GM21737 (cell line): ENCODE measurements at regions not wholly inside any gene's neighbourhood (a gene's known extent, or its start where the extent isn't known, plus 50 kb on each side); places are given as distances from the start of the nearest gene placed in this dataset.
"Not testable (repeated sequence)": the region's sequence is repeated elsewhere in the genome, so short reads cannot be mapped to it uniquely, and the experiment has no call there.

Experiments used
- ATAC-seq: cut with Tn5 transposase; IDR thresholded peaks from one replicate; pipeline ENCODE4 v1.9.1; 2021; ENCODE audit warnings: mild to moderate bottlenecking, moderate library complexity; ENCODE audit not compliant: unreplicated experiment

DNA sequence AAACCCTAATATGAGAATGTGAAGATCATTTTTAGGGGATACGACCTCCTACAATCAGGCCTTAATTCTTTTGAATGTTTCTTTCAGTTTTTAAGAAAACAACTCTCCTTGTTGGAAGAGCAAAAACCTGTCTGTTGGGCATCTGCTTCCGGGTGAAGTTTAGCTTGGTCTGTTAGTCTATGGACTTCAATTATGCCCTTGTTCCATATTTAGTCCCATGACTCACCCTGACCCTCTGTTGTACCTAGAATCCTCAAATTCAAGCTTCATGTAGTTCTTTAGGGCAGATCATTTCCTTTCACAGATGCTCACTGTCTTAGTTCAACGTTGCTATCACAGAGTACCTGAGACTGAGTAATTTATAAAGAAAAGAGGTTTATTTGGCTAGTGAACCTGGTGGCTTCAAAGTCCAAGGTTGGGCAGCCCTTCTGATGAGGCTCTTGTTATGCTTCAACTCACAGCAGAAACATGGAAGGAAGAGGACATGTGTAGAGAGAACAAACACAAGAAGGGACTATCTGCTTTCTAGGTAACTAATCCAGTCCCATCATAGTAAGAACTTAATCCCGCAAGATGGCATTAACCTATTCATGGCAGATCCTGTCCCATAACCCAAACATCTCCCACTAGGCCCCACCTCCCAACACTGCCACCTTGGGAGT is 82.5 kb upstream of the SERPINE2 start:
- ATAC-seq = no peak

DNA sequence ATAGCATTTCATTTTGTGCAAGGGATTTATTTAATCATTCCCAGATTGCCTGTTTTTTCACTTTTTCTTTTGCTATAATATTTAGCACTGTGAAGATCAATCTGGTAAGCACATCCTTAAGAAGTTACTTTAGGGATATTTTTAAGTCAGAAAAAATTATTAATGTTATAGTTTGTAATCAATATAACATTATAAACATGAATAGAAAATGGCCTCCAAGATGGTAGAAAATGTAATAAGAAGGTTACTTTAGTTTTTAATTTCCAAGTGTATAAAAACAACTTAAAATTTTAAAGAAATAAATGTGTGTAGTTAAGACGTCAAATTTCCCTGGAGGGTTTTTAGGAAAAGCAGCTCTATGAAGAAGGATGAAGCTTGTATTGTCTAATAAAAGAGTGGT is 81.9 kb upstream of the SERPINE2 start:
- no peak for ATAC-seq

DNA sequence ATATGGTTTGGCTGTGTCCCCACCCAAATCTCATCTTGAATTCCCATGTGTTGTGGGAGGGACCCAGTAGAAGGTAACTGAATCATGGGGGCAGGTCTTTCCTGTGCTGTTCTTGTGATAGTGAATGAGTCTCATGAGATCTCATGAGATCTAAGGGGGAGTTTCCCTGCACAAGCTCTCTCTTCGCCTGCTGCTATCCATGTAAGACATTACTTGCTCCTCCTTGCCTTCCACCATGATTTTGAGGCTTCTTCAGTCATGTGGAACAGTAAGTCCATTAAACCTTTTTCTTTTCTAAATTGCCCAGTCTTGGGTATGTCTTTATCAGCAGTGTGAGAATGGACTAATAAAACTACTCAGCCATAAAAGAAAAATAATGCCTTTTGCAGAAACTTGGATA is 80.8 kb upstream of the SERPINE2 start:
- ATAC-seq = not testable (repeated sequence)

DNA sequence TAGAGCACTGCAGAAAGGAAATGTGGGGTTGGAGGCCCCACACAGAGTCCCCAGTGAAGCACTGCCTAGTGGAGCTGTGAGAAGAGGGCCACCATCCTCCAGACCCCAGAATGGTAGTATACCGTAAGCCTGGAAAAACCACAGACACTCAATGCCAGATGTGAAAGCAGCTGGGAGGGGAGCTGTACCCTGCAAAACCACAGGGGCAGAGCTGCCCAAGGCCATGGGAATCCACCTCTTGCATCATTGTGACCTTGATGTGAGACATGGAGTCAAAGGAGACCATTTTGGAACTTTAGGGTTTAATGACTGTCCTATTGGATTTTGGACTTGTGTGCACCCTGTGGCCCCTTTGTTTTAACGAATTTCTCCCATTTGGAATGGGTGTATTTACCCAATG is 75.3 kb upstream of the SERPINE2 start:
- ATAC-seq = no peak

DNA sequence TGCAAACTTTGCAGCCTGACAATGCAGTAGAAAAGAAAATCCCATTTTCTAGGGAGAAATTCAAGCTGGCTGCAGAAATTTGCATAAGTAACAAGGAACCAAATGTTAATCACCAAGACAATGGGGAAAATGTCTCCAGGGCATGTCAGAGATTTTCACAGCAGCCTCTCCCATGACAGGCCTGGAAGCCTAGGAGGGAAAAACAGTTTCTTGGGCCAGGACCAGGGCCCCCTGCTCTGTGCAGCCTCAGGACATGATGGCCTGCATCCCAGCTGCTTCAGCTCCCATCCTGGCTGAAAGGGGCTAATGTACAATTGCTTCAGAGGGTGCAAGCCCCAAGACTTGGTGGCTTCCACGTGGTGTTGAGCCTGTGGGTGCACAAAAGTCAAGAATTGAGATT is 74.8 kb upstream of the SERPINE2 start:
- not testable (repeated sequence) for ATAC-seq

DNA sequence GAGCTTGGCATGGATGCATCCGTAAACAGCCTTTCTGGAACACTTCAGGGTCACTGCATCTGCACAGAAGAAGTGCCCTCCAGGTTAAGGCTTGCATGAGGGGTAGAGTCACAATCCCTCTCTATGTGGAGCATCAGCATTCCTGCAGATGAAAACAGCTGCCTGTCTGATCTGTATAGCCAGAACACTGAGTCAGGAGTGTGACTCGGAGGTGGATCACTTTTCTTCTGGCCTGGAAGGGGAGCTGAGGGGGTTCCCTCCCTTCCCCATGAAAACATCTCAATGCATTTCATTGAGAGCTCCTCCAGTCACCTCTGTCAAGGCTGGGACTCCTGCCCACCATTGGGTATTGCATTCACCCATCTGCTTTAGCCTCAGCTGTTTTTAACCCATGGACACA is 72.5 kb upstream of the SERPINE2 start:
- ATAC-seq = no peak

DNA sequence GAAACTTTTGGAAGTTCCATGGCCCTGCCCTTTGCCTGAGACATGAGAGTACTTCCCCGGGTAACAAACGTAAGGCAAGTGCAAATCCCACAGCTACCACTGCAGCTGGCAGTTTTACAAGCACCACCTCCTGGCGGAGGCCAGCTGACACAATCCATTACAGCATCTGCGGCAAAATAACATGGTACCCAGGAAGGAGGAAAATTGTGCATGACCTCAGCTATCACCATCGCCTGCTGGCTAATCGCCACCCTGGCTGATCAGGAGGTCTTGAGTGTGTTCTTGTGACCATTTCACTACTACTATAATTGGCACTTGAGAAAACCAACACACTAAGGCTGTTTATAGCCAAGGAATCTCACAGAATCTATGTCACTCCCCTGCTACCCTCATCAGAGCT is 71.7 kb upstream of the SERPINE2 start:
- ATAC-seq = no peak

DNA sequence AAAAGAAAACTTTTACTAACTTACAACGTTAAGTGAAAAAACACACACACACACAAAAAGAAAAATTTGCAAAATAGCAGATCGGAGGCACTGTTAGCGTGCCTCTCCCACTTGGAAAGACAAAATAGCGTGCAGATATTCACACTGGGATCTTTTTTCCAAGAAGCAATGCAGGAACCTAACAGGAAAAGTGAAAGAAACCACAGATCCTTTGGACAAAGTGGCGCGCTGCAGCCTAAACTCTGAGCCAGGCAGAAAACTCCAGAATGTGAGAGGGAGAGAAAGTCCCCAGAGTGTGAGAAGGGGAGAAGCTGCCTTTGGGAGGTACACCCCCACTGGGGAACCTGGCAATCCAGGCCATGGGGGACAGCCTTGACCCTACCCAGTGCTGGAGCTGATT is 70.7 kb upstream of the SERPINE2 start:
- ATAC-seq = no peak

DNA sequence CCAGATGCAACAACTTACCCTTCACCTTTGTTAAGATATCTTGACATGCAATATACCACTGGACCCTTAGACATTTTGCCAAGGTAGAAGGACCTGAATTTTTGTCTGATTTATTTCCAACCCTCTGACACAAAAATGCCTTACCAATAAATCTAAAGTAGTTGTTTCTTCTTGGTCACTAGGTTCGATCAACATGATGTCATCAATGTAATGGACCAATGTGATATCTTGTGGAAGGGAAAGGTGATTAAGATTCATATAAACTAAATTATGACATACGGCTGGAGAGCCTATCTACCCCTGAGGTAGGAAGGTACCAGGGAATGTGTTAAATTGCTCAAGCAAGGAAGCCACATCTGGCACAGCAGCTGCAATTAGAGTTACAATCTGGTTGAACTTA is 67.7 kb upstream of the SERPINE2 start:
- no peak for ATAC-seq

DNA sequence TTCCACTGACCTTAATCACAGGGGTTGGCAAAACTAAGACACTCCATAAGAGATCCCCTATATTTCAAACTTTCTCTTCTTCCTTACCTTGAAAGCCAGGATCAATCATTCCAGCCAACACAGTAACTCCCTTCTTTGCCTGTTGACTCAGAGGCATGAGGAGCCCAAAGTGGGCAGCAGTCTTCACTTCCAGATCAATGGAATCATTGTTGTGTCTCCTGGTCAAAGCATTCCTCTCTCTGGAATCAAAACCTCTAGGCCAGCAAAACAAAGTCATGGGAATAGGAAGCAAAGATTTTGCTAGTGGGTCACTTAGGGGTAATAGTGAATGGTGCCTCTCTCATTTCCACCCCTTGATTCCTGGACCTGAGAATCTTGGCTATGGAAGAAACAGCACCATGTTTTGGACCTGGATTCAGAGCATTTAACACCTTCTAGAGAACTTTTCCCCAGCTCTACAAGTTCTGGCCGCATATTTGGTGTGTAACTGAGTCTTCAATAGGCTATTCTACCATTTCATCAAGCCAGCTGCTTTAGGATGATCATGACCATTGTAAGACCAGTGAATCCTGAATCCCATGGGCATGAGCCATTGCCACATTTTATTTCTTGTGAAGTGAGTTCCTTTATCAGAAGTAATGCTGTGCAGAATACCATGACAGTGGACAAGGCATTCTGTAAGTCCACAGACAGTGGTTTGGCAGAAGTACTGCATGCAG is 65.7 kb upstream of the SERPINE2 start:
- no peak for ATAC-seq

DNA sequence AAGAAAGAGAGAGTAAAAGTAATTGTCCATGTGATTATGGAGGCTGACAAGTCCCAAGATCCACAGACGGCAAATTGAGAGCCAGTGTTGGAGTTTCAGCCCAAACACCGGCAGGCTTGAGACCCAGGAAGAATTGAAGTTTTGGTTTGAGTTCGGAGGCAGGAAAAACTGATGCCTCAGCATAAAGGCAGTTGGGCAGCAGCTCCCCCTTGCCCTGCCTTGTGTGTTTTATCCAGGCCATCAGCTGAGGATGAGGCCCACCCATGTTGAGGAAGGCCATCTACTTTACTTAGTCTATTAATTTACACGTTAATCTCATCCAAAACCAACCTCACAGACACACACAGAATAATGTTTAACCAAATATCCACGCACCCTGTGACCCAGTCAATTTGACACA is 64.6 kb upstream of the SERPINE2 start:
- ATAC-seq = no peak

DNA sequence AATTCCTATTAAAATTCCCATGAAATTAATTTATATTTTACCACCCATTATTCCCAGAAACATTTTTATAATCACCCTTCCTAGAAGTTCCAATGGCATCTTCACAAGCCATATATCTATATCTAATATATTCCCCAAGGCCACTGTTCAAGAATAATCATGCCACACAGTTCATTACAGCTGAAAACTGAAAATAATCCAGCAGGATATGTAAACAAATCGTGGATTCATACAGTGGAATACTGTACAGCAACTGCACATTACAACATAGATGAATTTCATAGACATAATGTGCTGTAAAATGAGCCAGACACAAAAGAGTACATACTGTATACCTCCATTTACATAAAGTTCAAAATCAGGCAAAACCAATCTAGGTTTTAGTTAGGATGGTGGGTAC is 63.9 kb upstream of the SERPINE2 start:
- ATAC-seq = no peak

DNA sequence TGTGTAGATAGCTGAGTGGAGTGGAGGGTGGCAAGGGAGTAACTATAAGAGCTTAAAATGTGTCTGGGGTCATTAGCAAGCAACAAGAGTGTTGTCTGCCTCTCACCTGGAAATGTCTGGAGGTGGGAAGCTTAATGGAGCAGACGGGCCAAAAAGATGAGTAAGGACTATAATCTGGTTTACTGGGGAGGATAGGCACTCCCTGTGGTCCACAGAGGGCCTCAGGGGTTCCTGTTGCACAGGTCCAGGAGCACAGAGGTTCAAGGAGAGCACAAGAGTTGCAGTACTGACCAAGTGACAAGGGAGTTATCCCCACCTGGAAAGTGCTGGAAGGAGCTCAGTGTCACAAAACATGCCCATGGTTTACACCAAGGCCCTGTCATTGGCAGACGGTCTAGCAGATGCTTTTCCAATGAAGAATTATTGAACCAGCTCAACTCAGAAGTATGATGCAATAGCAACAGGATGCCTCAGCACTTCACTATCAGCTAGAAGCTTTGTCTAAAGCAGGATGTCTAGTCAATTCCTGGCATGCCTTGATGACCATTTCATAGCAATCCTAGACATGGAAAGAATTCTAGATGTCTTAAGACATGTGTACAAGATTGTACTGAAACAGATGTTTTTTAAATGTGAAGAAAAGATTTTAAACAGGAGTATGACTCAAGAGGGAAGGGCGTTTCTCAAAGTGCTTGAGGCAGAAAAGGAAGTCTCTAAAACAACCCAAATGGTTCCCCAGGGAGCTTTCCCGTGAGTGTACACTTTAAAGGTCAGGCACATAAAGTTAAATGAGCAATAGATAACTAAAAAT is 62.9 kb upstream of the SERPINE2 start:
- no peak for ATAC-seq

DNA sequence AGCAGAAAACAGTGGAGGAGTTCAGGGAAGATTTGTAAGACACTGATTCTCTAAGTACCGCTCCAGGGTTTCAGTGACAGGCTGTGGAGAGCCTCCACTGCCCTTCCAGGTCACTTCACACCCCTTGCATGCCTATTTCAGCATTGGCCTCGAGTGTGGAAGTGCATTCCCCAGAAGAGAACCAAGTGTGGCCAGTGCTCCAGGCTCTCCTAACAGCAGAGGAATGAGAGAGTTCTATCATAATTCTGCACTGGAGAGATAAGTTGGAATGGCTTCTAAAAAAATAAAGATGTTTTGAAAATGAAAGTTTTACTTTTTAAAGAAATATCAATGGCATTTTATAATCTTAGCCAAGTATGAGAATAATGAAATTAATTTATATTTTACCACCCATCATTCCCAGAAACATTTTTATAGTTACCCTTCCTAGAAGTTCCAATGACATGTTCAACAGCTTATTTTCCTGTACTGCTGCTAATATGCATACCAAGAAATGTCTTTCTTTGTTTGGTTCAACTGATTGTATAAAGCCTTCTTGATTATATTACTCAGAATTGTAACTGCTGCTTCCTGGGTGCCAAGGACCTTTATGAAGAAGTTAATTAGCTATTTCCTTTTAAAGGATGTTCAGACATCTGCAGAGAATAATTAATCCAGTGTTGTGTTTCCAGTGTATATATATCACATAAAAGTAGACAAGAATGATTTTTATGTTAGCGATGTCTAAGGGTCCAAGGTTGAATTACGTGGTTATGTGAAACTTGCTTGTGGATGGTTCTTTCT is 61.0 kb upstream of the SERPINE2 start:
- ATAC-seq = no peak

DNA sequence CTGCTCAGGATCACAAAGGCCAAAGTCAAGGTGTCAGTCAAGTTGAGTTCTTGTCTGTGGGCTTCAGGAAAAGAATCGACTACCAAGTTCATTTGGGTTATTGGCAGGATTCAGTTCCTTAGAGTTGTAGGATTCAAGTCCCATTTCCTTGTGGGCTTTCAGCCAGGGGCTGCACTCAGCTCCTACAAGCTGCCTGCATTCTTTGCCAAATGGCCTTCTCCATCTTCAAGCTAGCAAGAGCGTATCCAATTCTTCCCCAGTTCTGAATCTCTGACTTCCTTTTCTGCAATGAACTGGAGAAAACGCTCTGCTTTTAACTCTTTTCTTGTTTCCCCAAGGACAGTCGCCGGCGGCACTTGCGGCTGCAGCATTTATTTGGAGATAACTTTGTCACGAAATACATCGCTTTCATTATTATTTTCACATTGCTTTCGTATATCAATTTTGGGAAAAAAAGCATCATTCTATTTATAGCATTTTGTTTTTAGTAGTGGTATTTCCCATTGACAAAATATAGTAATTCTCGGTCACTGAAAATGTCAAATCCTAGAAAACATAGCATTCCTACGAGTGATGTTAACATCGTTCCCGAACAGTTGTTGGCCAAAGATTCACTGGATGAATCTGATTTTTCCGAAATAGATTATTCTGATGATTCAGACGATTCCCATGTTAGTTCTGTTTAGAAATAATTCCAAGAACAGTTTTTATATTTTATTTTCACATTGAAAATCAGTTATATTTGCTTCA is 59.6 kb upstream of the SERPINE2 start:
- no peak for ATAC-seq

DNA sequence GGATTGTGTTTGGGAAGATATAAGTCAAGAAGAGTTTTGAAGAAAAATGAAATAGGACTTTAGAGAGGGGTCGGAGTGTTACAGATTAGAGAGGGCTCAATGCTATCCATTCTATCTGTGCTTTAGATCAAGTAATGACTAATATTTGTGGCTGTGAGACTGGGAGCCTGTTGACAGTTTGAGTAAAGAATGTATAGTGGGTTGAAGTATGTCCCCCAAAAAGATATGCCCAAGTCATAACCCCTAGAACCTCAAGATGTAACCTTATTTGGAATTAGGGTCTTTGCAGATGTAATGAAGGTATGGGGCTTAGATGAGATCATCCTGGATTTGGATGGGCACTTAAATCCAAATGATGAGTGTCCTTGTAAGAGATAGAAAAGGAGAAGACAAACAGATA is 55.3 kb upstream of the SERPINE2 start:
- no peak for ATAC-seq

DNA sequence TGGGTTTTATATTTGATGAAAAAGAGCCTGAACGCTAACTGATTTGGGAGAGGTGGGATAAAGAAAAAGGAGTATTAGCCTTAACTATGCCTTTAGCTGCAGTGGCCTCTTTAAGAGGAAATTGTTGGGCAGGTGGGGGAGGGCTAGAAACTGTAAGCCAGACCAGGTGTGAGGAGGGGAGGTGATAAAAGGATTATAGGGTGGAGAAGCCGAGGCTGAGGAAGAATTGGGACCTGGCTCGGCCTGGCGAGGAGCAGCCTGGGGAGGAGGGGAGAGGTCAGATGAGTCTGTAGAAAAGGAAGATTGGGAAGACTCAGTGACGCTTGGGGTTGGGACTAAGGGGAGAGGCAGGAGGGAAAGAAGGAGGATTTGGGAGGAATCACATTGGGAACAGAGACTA is 52.6 kb upstream of the SERPINE2 start:
- not testable (repeated sequence) for ATAC-seq

DNA sequence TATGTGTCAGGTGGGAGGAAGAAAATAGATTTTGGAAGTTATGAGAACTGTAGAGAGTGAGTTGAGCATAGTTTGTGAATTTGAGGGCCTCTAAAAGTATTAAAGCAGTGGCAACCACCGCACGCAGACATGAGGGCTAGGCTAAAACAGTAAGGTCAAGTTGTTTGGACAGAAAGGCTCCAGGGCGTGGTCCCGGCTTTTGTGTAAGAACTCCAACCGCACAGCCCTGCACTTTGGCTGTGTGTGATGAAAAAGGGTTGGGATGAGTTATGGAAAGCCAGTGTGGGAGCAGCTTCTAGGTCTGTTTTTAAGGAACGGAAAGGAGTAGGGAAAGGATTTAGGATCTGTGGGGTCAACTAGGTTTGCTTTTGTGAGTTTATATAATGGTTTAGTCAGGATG is 50.5 kb upstream of the SERPINE2 start:
- not testable (repeated sequence) for ATAC-seq
